HG03095 (cell line): ENCODE measurements at regions not wholly inside any gene's neighbourhood (a gene's known extent, or its start where the extent isn't known, plus 50 kb on each side); places are given as distances from the start of the nearest gene placed in this dataset.

Experiments
- ATAC-seq: cut with Tn5 transposase; IDR thresholded peaks from one replicate; pipeline ENCODE4 v1.9.1; 2021; ENCODE audit warnings: moderate library complexity; ENCODE audit not compliant: unreplicated experiment

GRCh38 chr3:194801461-194802432, 116.1 kb downstream of the FAM43A start:
- no peak for ATAC-seq

DNA sequence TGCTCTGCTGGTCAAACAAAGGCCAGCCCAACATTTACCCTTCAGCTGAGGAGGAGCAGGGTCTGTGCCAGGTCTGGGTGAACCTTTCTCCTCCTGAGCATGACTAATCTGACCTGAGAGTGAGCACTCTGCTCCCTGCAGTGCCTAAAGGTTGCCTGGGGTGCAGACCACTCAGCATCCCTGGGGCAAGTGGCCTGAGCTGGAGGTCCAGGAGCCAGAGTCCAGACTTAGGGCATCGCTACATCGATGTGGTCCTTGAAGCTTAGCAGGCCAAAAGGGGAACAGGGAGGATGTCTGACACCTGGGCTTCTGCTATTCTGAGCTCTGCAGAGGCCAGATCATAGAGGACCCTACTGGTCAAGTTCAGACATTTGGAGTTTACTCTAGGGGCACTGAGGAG, 119.1 kb downstream of the FAM43A start:
- ATAC-seq: no peak

DNA sequence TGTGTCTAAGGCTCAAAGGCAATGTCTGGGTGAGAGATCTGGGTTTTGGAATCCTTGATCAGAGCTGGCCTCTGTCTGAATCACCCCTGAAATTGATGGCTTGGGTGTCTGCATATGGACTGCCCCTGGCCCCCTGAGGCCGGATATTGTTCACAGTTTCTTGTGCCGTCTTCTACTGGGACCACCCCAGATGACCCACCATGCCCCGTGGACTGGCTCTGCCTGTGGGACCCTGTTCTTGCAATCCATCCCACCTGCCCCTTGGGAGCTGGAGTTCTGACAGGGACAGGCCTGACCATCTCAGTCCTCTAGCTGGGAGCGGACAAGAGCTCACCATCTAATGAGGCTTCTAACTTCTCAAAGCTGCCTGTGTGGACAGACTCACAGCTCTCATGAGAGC, 119.9 kb downstream of the FAM43A start:
- ATAC-seq: no peak

- no peak for ATAC-seq
Observed at GRCh38 chr3:194806991-194807630, 121.4 kb downstream of the FAM43A start.

- ATAC-seq: no peak
Observed at GRCh38 chr3:194808640-194809097, 123.0 kb downstream of the FAM43A start.

DNA sequence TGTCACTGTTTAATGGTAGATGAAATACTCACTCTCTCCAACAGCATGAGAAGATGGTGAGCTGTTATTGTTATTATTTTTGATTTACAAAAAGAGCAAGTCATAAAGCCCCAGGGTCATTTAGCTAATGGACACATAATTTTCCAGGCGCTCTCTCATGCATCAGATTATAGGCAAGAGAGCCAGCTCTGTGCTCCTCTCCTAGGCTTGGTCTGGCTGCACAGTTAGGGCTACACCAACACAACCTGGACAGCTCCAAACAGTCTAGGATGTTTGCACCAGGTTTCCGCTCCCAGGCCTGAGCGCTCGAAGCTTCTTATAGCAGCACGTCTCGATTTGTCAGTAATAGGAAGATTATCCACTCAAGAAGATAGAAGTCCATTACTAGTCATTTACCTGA, 123.7 kb downstream of the FAM43A start:
- no peak for ATAC-seq

DNA sequence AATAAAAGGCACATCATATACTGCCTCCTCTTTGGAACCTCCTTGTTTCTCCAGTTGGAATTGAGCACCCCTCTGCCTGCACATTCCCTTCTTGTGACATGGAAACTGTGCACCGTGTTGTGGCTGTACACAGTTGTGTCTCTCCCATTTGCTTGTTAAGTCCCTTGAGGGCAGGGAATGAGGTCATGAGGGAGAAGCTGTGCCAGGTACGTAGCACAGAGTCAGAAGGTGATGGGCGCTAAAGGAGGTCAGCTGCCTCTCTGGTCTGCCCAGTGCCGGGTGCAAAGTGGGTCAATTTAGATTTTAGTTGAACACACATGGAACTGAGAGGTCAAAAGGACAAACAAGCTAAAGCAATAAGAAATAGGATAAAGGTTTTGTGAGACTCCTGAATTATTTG, 124.4 kb downstream of the FAM43A start:
- ATAC-seq: no peak

GRCh38 chr3:194811118-194811517, 125.4 kb downstream of the FAM43A start:
- ATAC-seq: no peak

DNA sequence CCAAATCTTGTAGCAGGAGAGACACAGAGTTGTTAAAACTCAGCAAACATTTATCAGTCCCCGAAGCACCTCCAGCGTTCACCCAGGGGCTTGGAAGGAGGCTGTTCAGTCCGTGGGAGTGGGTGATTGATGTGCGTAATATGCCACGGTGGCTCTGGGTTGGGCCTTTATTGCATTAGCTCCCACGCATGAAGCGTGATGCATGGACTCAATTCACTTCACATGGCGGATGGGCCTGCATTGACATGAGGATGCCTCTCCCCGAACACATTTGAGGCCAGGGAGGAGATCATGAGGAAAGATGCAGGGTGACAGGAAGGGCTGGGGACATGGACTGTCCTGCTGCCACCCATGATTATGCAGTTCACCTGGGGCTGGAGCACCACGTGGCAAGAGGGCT, 126.5 kb downstream of the FAM43A start:
- no peak for ATAC-seq

DNA sequence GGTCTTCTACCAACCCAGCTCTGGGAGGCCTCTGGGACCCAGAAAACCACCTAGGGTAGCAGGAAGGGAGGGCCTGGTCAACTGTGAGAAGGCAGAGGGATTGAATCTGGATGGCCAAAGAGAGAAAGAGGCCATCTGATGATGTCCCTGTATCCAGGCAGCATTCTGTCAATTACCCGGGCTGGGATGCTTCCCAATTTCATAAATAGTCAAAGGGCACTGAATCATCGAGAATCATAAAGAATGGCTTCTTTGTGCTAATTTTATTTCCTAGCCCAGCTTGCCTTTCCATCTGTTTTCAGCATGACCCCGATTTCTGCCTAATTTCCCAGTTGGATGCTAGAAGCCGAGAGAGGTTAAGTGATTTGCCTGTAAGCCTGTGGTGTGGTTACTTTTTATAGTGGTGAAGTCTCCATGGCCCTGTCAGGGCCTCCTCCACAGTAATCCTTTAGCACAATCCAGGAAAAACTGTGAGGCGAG, 129.2 kb downstream of the FAM43A start:
- no peak for ATAC-seq

GRCh38 chr3:194816748-194817591, 131.3 kb downstream of the FAM43A start:
- no peak for ATAC-seq

DNA sequence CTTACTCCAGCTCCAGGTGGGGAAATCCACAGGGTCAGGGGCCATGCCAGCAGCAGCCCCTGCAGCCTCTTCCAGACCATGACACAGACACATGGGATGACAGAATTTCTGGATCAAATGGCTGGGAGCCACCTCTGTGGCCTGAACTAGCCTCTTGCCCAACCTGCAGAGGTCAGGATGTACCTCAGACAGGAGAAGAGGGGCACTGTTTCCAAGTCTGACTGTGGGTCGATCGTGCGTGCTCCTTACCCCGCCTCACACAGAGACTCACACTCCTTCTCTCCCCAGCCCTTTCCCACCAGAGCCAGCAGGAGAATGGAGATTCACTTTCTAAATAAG, 131.9 kb downstream of the FAM43A start:
- no peak for ATAC-seq

- ATAC-seq: no peak
Observed at GRCh38 chr3:194817936-194818335, 132.3 kb downstream of the FAM43A start.

DNA sequence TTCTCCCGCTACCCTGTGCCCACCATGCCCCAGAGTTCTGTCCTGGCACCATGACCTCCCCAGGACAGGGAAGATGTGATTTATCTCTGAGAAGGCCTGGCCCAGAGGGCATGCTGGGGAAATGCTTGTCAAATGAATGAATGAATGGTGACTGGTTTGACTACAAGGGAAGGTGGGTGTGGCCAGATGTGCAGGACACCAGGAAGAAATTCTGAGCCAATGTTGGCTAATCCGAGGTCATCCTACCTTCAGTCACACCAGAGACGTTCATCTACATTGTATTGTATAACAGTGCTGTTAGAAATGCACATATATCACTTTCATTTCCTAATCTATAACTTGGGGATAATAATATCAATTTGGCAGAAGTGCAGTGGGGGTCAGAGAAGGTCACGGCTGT, 138.4 kb downstream of the FAM43A start:
- ATAC-seq: no peak

DNA sequence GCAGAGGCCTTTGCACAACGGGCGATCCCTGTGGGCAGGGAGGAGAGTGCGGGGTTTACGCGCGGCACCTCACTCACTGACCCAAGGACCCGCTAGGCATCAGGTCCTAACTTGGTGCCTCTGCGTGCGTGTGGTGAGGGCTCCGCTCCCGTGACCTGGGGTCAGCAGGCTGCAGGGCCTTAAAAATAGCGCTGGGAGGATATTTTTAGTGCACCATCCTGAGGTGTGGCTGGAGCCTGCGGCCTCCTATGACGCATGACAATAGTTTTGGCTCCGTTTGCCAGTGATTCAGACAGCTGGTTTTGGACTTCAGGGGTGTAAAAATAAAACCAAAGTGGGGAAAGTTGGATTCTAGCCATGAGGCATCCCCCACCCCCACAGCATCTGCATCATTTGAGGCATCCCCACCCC, 139.0 kb downstream of the FAM43A start:
- ATAC-seq: no peak

DNA sequence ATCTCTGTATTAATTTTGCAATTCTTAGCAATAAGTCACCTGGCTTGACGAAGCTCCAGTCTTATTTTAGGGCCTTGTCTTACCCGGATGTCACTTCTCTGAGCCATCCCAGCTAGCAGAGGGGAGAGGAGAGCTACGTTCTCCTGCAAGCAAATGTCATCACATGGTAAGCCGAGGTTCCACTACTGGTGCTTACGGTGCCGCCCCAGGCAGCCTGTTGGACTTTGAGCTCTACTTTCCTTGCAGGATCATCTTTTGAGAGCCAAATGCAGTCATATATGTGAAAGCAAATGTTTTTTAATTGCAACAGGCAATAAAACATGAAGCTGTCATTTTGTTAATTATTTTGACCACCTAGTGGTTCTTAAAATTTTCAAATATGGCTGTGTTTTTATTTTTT, 140.9 kb downstream of the FAM43A start:
- no peak for ATAC-seq

GRCh38 chr3:194827486-194827885, 141.8 kb downstream of the FAM43A start:
- no peak for ATAC-seq

- ATAC-seq: no peak
Observed at GRCh38 chr3:194828116-194828515, 142.4 kb downstream of the FAM43A start.

DNA sequence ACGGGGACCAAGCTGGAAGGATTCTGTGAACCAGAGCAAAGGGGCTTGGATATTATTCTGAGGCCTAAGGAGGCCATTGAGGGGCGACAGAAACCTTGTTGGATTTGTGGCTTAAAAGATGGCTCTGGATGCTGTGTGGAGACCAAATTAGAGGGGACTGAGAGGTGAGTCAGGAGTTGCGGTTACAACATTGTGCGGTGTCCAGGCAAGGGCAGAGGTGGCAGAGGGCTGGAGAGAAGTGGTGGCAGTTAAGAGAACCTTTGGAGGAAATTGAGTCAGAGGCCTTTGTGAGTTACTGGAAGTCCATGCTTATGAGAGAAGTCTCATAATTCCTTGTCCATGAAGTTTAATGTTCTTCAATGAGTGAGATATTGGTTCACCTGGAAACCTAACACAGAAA, 143.2 kb downstream of the FAM43A start:
- ATAC-seq: no peak

GRCh38 chr3:194830401-194830800, 144.7 kb downstream of the FAM43A start:
- no peak for ATAC-seq

DNA sequence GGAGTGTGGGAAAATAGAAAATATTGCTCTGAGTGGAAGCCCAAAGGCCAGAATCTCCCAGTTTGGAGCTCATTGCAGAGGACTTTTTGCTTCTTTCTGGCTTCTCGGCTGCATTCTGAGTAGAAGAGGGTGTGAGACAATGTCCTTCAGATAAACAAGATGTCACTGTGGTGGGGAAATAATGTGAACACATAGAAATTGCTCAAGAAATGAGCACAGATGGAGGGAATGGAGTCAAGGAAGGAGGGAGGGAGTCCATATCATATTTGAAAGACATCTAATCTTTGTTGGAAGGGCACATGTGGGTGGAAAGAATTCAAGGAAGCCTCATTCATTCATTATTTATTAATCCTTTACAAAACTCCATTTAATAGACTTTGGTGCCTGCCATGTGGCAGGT, 145.3 kb downstream of the FAM43A start:
- no peak for ATAC-seq
